ENCODE measurements at regions not wholly inside any gene's neighbourhood (a gene's known extent, or its start where the extent isn't known, plus 50 kb on each side); places are given as distances from the start of the nearest gene placed in this dataset.

- TF ChIP-seq POLR2A (IDR thresholded peaks at IDR 0.05; ENCODE audit: low read length) (no peak), GATA1 (IDR thresholded peaks at IDR 0.05; ENCODE audit: low read depth, low read length) (no peak)
Observed at GRCh38 chr4:3641501-3641900, 109.3 kb upstream of the LRPAP1 start.

All from erythroblast (primary cell).